Body of pancreas (tissue), 4 donors: ENCODE measurements at regions not wholly inside any gene's neighbourhood (a gene's known extent, or its start where the extent isn't known, plus 50 kb on each side); places are given as distances from the start of the nearest gene placed in this dataset.

Source experiments
- ATAC-seq: fragments of 150-250 bp; one replicate; pipeline ENCODE4 v1.9.1; 2016
- DNase-seq, 4 donors: peaks; one replicate each; pipeline ENCODE4 v3.0.0-alpha.2; 2019
- H3K27ac ChIP-seq, 4 donors: fragments of 200-600 bp; sonication (generic); 1 replicate in 3 of 4; 2 replicates in 1 of 4; pipeline versions ENCODE4 v1.5.1 to v1.6.1; 2016 to 2019; ENCODE audit warnings: mild to moderate bottlenecking in 1 of 4, mixed read lengths in 1 of 4, moderate library complexity in 1 of 4
- H3K27me3 ChIP-seq, 2 donors: fragments of 200-600 bp; sonication (generic); one replicate each; pipeline ENCODE4 v1.6.0; 2016; ENCODE audit warnings: mild to moderate bottlenecking in 1 of 2
- H3K36me3 ChIP-seq, 2 donors: fragments of 200-600 bp; sonication (generic); replicated peaks in 1 of 2; 2 replicates each; pipeline ENCODE4 v1.5.1; 2016; ENCODE audit warnings: low read depth in 2 of 2; ENCODE audit not compliant: insufficient read depth in 1 of 2
- H3K4me1 ChIP-seq: fragments of 200-600 bp; sonication (generic); one replicate; pipeline ENCODE4 v1.6.0; 2016
- H3K4me3 ChIP-seq, 2 donors: fragments of 200-600 bp; sonication (generic); 1 replicate in 1 of 2; 2 replicates in 1 of 2; pipeline ENCODE4 v1.5.1; 2016 to 2019
- H3K9me3 ChIP-seq, 3 donors: fragments of 200-600 bp; sonication (generic); 1 replicate in 2 of 3; 2 replicates in 1 of 3; pipeline ENCODE4 v1.5.1; 2016
- POLR2A ChIP-seq, 3 donors: fragments of 450-650 bp; IDR thresholded peaks; one replicate each; pipeline ENCODE4 v1.6.1; 2016; ENCODE audit warnings: antibody characterized with exemption in 3 of 3, mild to moderate bottlenecking in 2 of 3
- WGBS, 2 donors: methylation state at CpG; one replicate each; pipeline ENCODE4 v1.1.5; 2017; 5-methylcytosine and 5-hydroxymethylcytosine counted together
- intact Hi-C: fragments of 100-400 bp; cut with DNase I; formaldehyde crosslinking; loops from one replicate; pipeline ENCODE4 v1.15.1; 2023
- TF ChIP-seq, protein P1 (sequence below), 7 experiments: fragments of 450-650 bp in 4 of 7; fragments of 200-600 bp in 3 of 7; sonication (generic) in 3 of 7; IDR thresholded peaks; one replicate each; pipeline ENCODE4 v1.5.1; 2016 to 2019; ENCODE audit warnings: antibody characterized with exemption in 7 of 7

DNA sequence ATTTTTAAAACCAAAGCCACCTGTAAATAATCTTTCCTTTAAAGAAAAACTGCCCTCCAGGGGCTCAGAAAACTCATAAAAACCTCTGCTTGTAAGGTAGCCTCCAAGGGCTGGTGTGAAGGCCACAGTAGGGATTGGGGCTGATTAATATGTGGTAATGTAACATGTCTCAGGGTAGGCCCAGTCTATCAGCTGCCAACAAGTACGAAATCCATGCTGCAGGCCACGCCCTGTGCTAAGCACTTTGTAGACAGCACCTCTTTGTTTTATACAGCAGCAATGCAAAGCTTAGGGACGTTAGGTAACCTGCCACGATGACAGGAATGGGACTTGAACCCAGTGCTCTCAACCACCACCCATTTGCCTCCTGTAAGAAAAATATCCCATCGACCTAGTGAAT is 65.6 kb upstream of the PRICKLE2 start:
- Histone ChIP-seq H3K9me3 (no peaks in the 10 kb centered on the region), H3K4me3 (no peak overlapping the region), H3K4me1 (no peaks in the 10 kb centered on the region), H3K36me3 (no peaks in the 10 kb centered on the region), H3K27me3 (no peaks in the 10 kb centered on the region), H3K27ac (no peak overlapping the region)
- no peak for DNase-seq
- intact Hi-C loops: no loop called here
- TF ChIP-seq POLR2A (IDR thresholded peaks at IDR 0.05): no peak
- TF ChIP-seq, protein P1, sequence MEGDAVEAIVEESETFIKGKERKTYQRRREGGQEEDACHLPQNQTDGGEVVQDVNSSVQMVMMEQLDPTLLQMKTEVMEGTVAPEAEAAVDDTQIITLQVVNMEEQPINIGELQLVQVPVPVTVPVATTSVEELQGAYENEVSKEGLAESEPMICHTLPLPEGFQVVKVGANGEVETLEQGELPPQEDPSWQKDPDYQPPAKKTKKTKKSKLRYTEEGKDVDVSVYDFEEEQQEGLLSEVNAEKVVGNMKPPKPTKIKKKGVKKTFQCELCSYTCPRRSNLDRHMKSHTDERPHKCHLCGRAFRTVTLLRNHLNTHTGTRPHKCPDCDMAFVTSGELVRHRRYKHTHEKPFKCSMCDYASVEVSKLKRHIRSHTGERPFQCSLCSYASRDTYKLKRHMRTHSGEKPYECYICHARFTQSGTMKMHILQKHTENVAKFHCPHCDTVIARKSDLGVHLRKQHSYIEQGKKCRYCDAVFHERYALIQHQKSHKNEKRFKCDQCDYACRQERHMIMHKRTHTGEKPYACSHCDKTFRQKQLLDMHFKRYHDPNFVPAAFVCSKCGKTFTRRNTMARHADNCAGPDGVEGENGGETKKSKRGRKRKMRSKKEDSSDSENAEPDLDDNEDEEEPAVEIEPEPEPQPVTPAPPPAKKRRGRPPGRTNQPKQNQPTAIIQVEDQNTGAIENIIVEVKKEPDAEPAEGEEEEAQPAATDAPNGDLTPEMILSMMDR (IDR thresholded peaks at IDR 0.05): no peak
- 82 to 84% methylated on average over 5 of the region's 5 CpGs for WGBS, 2 donors
- no peak for ATAC-seq

DNA sequence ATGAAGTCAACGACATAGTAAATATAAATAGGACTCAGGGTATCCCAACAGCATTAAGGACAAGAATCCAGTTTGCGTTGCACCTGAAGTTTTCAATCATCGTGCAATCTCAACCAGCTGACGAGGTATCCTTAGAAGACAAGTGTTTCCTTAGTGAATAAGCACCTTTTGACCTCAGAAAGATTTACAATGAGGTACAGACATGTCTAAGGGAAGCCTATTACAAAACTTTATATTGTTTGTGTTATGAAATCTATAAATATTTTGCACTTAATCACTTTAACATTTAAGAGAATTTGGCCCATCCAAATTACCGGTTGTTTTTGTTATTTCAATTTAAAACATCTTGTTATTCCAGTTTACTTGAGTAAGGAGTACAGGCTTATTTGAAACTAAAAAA is 64.9 kb upstream of the PRICKLE2 start:
- no peaks in the 10 kb centered on the region for H3K9me3 ChIP-seq
- no peaks in the 10 kb centered on the region for H3K36me3 ChIP-seq
- intact Hi-C loops: no loop called here
- H3K27ac ChIP-seq: no peak overlapping the region
- WGBS, 2 donors: 74 to 95% methylated on average over 5 of the region's 5 CpGs
- DNase-seq (no peak), ATAC-seq (no peak)
- H3K4me3 ChIP-seq: no peak overlapping the region
- TF ChIP-seq POLR2A (IDR thresholded peaks at IDR 0.05): no peak
- TF ChIP-seq, protein P1 (IDR thresholded peaks at IDR 0.05): no peak
- no peaks in the 10 kb centered on the region for H3K4me1 ChIP-seq
- H3K27me3 ChIP-seq: no peaks in the 10 kb centered on the region

DNA sequence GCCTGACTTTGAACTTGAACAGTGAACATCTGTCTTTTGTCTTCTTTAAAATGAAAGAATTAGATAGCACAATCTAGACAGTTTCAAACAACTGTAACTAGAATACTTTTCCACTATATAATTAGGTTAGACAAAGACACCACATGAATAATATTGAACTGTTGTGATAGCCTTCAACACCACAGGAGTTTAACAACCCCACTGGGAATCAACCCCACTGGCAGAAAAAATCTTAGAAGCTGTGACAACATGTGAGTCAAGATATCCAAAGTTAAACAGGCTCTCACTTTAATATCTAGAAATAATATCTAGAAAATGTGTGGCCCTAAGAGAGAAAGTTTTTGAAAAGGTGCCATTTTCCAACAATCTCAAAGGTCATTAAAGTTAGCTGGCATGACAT is 64.4 kb upstream of the PRICKLE2 start:
- Histone ChIP-seq H3K27me3 (no peaks in the 10 kb centered on the region), H3K36me3 (no peaks in the 10 kb centered on the region), H3K4me3 (no peak overlapping the region), H3K4me1 (no peaks in the 10 kb centered on the region), H3K9me3 (no peaks in the 10 kb centered on the region), H3K27ac (no peak overlapping the region)
- DNase-seq (no peak), ATAC-seq (no peak)
- intact Hi-C loops: no loop called here
- TF ChIP-seq, protein P1 (IDR thresholded peaks at IDR 0.05): no peak
- TF ChIP-seq POLR2A (IDR thresholded peaks at IDR 0.05): no peak

DNA sequence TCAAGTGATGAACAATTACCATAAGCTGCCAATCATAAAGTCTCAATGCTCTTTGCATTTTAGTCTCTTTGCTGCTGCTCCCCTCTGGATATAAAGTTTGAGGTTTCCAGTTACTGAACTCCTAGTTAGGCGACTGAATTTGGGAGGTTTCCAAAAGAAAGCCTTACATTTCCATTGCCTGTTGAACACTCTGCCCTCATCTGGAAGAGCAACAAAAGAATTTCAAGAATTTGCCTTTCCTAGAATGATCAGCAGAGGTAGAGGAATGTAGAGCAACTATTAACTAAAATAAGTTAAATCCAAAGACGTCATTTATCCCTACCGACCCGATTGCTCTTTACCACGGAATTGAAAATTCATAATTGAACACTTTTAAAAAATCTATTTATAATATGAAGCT is 53.4 kb upstream of the PRICKLE2 start:
- Histone ChIP-seq H3K9me3 (no peaks in the 10 kb centered on the region), H3K4me3 (no peak overlapping the region), H3K36me3 (no peaks in the 10 kb centered on the region), H3K4me1 (no peaks in the 10 kb centered on the region), H3K27ac (no peak overlapping the region), H3K27me3 (no peaks in the 10 kb centered on the region)
- WGBS, 2 donors: 77 to 81% methylated on average over 5 of the region's 5 CpGs
- intact Hi-C loops: no loop called here
- DNase-seq (no peak), ATAC-seq (no peak)
- TF ChIP-seq POLR2A (IDR thresholded peaks at IDR 0.05): no peak
- TF ChIP-seq, protein P1 (IDR thresholded peaks at IDR 0.05): no peak

DNA sequence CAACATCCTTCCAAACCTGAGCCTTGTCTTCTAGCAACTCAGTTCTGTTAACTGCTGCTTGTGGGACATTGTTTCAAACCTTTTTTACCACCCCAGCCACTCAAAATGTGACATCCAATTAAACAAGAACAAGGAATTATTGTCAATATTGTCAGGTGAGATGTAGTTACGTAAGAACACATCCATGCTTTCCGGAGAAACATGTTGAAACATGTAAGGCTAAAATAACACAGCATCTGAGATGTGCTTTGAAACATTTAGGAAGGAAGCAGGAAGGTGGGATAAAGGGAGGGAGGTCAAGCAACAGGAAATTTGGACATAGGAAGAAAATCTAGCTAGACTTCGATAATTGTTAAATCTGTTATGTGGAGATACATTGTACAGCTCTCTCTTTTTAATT is 50.9 kb upstream of the PRICKLE2 start:
- no peaks in the 10 kb centered on the region for H3K4me1 ChIP-seq
- ATAC-seq: no peak
- no peaks in the 10 kb centered on the region for H3K27me3 ChIP-seq
- no peak overlapping the region for H3K4me3 ChIP-seq
- DNase-seq: no peak
- intact Hi-C loops: no loop called here
- no peak for TF ChIP-seq POLR2A (IDR thresholded peaks at IDR 0.05)
- TF ChIP-seq, protein P1 (IDR thresholded peaks at IDR 0.05): no peak
- 79 to 83% methylated on average over 3 of the region's 3 CpGs for WGBS, 2 donors
- no peak overlapping the region for H3K27ac ChIP-seq
- H3K36me3 ChIP-seq: no peaks in the 10 kb centered on the region
- H3K9me3 ChIP-seq: no peaks in the 10 kb centered on the region
